GM19397 (cell line): ENCODE measurements at regions not wholly inside any gene's neighbourhood (a gene's known extent, or its start where the extent isn't known, plus 50 kb on each side); places are given as distances from the start of the nearest gene placed in this dataset.
"Not testable (repeated sequence)": the region's sequence is repeated elsewhere in the genome, so short reads cannot be mapped to it uniquely, and the experiment has no call there.

ENCODE experiments used
- ATAC-seq: cut with Tn5 transposase; IDR thresholded peaks from one replicate; pipeline ENCODE4 v1.9.1; 2021; ENCODE audit warnings: mild to moderate bottlenecking, moderate library complexity; ENCODE audit not compliant: unreplicated experiment

GRCh38 chr10:113485736-113486135 lies 67.1 kb upstream of the HABP2 start:
- ATAC-seq: no peak

- no peak for ATAC-seq
Measured at GRCh38 chr10:113486531-113486930, 66.3 kb upstream of the HABP2 start.

GRCh38 chr10:113487154-113487553 lies 65.7 kb upstream of the HABP2 start:
- no peak for ATAC-seq

- ATAC-seq: no peak
Measured at GRCh38 chr10:113488186-113488585, 64.7 kb upstream of the HABP2 start.

GRCh38 chr10:113489522-113489921 lies 63.3 kb upstream of the HABP2 start:
- ATAC-seq: not testable (repeated sequence)

GRCh38 chr10:113491967-113492565 lies 60.8 kb upstream of the HABP2 start:
- no peak for ATAC-seq

- ATAC-seq: no peak
Measured at GRCh38 chr10:113493195-113493594, 59.7 kb upstream of the HABP2 start.

GRCh38 chr10:113493882-113494301 lies 59.0 kb upstream of the HABP2 start:
- ATAC-seq: no peak

- no peak for ATAC-seq
Measured at GRCh38 chr10:113494761-113495160, 58.1 kb upstream of the HABP2 start.

GRCh38 chr10:113495553-113495952 lies 57.3 kb upstream of the HABP2 start:
- no peak for ATAC-seq

GRCh38 chr10:113496111-113497109 lies 56.4 kb upstream of the HABP2 start:
- no peak for ATAC-seq

GRCh38 chr10:113497198-113497597 lies 55.7 kb upstream of the HABP2 start:
- no peak for ATAC-seq

- ATAC-seq: no peak
Measured at GRCh38 chr10:113498997-113499396, 53.9 kb upstream of the HABP2 start.

GRCh38 chr10:113499806-113500205 lies 53.0 kb upstream of the HABP2 start:
- ATAC-seq: no peak

- ATAC-seq: not testable (repeated sequence)
Measured at GRCh38 chr10:113501031-113501430, 51.8 kb upstream of the HABP2 start.
